Astrocyte of the cerebellum (primary cell): ENCODE measurements at regions not wholly inside any gene's neighbourhood (a gene's known extent, or its start where the extent isn't known, plus 50 kb on each side); places are given as distances from the start of the nearest gene placed in this dataset.

Experiments
- DNase-seq: peaks from one replicate; pipeline ENCODE4 v3.0.0-alpha.2; 2011; ENCODE audit warnings: low read depth
- H3K4me3 ChIP-seq: 2 replicates; pipeline ENCODE4 v1.5.1; 2011; ENCODE audit warnings: mild to moderate bottlenecking, low read depth, low read length, moderate library complexity
- in situ Hi-C: cut with HindIII; loops from 2 replicates; pipeline ENCODE4 v1.10.0; 2017; ENCODE audit warnings: low sequenced_read_pairs
- TF ChIP-seq, protein P1 (sequence below): IDR thresholded peaks from 2 replicates; pipeline ENCODE4 v1.5.1; 2012; ENCODE audit warnings: low read length, low read depth, moderate library complexity, mild to moderate bottlenecking; ENCODE audit errors: missing control alignments

DNA sequence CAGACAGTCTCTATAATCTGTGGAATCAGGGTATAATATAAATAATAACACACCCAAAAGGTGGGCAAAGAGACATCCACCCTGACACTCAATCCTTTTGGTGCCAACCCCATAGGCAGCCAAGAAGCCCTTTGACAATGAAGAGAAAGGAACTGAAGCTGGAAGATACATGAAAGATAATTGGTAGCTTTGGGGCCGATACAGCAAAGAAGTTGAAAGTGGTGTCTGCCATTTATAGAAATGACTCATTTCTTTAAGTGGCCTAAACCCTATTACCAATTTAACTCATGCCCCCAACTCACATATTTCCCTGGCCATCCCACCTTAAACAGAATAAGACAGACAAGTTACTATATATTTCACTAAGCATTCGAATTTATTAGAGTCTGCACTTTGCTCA, 167.0 kb downstream of the ZC3H11B start:
- no peak overlapping the region for H3K4me3 ChIP-seq
- TF ChIP-seq, protein P1, sequence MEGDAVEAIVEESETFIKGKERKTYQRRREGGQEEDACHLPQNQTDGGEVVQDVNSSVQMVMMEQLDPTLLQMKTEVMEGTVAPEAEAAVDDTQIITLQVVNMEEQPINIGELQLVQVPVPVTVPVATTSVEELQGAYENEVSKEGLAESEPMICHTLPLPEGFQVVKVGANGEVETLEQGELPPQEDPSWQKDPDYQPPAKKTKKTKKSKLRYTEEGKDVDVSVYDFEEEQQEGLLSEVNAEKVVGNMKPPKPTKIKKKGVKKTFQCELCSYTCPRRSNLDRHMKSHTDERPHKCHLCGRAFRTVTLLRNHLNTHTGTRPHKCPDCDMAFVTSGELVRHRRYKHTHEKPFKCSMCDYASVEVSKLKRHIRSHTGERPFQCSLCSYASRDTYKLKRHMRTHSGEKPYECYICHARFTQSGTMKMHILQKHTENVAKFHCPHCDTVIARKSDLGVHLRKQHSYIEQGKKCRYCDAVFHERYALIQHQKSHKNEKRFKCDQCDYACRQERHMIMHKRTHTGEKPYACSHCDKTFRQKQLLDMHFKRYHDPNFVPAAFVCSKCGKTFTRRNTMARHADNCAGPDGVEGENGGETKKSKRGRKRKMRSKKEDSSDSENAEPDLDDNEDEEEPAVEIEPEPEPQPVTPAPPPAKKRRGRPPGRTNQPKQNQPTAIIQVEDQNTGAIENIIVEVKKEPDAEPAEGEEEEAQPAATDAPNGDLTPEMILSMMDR = no peak
- in situ Hi-C loops = no loop called here
- DNase-seq = no peak

DNA sequence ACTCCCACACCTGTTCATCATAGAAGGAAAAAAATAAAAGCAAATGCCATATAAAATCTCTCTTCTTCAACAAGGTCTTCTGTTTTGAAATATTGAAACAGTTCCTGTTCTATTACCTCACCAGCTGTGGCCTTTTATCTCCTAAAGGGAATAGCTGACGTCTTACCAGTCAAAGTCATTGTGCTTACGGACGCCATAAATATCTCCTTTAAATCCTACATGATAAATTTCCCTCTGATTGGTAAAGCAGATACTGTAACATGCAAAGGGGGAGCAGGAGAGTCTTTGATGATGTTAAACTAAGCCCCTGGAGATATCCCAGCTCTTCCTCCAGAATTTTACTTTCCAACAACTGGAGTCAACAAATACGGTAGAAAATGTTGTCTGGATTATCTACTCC, 168.4 kb downstream of the ZC3H11B start:
- TF ChIP-seq, protein P1 = no peak
- DNase-seq = no peak
- in situ Hi-C loops = no loop called here
- no peak overlapping the region for H3K4me3 ChIP-seq

DNA sequence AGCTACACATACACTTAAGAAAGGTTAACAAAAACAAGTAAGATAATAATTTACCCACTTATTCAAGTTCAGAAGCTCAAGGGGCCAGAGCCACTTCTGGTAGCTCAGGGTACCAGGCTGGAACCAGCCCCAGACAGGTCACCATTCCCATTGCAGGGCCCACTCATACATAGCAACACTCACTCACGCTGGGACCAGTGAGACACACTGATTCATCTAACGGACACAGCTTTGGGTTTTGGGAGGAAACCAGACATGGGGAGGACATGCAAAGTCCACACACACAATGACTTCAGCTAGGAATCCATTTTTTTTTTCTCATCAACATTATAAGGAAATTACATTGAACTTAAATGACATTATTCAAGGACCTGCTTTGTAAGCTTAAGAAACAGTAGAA, 169.1 kb downstream of the ZC3H11B start:
- no peak overlapping the region for H3K4me3 ChIP-seq
- TF ChIP-seq, protein P1 = no peak
- no peak for DNase-seq
- in situ Hi-C loops = no loop called here

DNA sequence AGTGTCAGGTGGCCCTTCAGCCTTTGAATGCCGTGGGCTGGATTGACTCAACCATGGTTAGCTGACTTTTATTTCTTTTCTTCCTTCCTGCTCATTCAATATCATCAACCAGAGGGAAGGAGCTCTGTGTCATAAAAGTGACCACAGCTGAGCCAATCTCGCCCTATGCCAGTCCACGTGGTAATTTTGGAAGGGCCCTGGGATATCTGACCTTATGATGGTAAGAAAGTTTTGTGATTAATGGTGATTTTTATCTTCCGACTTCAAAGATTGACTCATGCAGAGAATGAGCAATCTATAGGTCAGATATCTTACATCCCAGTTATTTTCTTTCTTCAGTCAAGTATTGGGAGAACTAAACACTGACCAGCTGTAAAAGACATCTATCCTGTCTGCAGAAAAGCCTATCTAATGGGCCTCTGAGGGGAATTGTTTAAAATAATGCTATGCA, 170.3 kb downstream of the ZC3H11B start:
- H3K4me3 ChIP-seq = no peak overlapping the region
- DNase-seq = no peak
- TF ChIP-seq, protein P1 = no peak
- in situ Hi-C loops = no loop called here

DNA sequence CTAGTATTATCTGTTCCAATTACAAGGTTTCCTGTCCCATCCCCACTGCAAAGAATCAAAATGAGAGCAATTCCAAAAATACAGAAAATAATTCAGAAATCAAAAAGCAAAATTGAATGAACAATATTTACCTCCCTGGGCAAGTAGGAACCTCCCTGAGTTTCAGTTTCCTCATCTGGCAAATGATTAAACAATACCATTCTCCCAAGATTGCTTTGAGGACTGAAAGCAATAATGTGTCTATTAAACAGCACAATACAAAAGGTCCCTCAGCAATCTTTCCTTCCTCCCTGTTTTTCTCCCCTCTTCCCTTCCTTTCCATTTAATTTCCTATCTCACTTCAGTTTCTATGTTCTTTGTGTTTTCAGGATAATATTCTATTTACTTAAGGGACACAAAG, 171.0 kb downstream of the ZC3H11B start:
- DNase-seq = no peak
- in situ Hi-C loops = no loop called here
- H3K4me3 ChIP-seq = no peak overlapping the region
- TF ChIP-seq, protein P1 = no peak

DNA sequence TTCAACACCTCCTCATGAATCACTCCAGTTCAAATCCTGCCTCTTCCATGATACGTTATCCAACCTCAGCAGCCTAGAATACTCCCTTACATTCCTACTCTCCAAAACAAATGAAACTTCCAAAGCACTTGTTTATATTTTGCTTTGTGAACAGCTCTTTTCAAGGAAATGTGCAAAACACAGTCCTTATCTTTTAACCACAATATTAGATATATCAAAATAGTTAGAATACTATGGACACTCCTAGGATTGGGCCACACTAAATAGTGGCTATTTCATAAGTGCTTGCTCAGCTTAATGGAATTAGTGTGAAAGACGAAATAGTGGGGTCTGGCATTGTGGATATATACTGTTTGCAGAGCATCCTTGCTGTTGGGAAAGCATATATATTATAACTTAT, 173.5 kb downstream of the ZC3H11B start:
- DNase-seq = no peak
- in situ Hi-C loops = no loop called here
- TF ChIP-seq, protein P1 = no peak
- H3K4me3 ChIP-seq = no peak overlapping the region

DNA sequence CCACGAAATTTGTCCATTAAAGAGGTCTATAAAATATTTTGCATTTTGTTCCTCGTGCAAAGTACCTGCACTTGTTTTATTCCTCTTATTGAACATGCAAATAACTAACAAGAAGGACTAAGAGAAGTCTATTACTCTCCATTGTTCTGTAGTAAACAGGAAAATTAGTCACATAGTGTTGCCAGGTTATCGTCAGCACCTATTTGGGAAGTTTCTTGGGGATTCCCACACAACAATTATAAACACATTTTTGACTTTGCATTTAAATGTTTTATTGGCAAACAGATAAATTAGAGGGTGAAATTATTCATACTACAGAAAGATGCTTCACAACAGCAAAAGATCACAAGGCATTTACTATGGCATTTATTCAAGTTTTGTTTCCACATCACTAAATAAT, 174.5 kb downstream of the ZC3H11B start:
- in situ Hi-C loops = no loop called here
- H3K4me3 ChIP-seq = no peak overlapping the region
- TF ChIP-seq, protein P1 = no peak
- no peak for DNase-seq
